Neutrophil (primary cell): ENCODE measurements at regions not wholly inside any gene's neighbourhood (a gene's known extent, or its start where the extent isn't known, plus 50 kb on each side); places are given as distances from the start of the nearest gene placed in this dataset.

Experiments
- H3K27ac ChIP-seq: fragments of 200-600 bp; sonication (generic); 2 replicates; pipeline ENCODE4 v1.5.1; 2016; ENCODE audit warnings: mild to moderate bottlenecking, moderate library complexity
- H3K27me3 ChIP-seq: fragments of 200-600 bp; sonication (generic); 2 replicates; pipeline ENCODE4 v1.6.0; 2016; ENCODE audit warnings: mild to moderate bottlenecking
- H3K36me3 ChIP-seq: fragments of 200-600 bp; sonication (generic); 2 replicates; pipeline ENCODE4 v1.5.1; 2017
- H3K4me1 ChIP-seq, 2 experiments: fragments of 200-600 bp in 1 of 2; sonication (generic) in 1 of 2; 1 replicate in 1 of 2; 2 replicates in 1 of 2; pipeline versions ENCODE4 v1.5.1 to v1.6.1; 2013 to 2016; ENCODE audit warnings: low read depth in 1 of 2, low read length in 1 of 2, mild to moderate bottlenecking in 1 of 2, moderate library complexity in 1 of 2; ENCODE audit not compliant: control insufficient read depth in 1 of 2, insufficient read depth in 1 of 2
- H3K4me3 ChIP-seq, 2 experiments: fragments of 200-600 bp in 1 of 2; sonication (generic) in 1 of 2; 1 replicate in 1 of 2; 2 replicates in 1 of 2; pipeline ENCODE4 v1.5.1; 2013 to 2016; ENCODE audit warnings: low read depth in 1 of 2, low read length in 1 of 2, mild to moderate bottlenecking in 1 of 2, moderate library complexity in 1 of 2
- H3K9me3 ChIP-seq: fragments of 200-600 bp; sonication (generic); 2 replicates; pipeline ENCODE4 v1.5.1; 2016
- TF ChIP-seq, protein P1 (sequence below): fragments of 200-600 bp; sonication (generic); IDR thresholded peaks from 2 replicates; pipeline ENCODE4 v1.5.1; 2016; ENCODE audit warnings: antibody characterized with exemption

GRCh38 chr11:21944577-21944976 lies 248.3 kb upstream of the ANO5 start:
- H3K27ac ChIP-seq: no peak overlapping the region
- H3K36me3 ChIP-seq: no peaks in the 10 kb centered on the region
- TF ChIP-seq, protein P1, sequence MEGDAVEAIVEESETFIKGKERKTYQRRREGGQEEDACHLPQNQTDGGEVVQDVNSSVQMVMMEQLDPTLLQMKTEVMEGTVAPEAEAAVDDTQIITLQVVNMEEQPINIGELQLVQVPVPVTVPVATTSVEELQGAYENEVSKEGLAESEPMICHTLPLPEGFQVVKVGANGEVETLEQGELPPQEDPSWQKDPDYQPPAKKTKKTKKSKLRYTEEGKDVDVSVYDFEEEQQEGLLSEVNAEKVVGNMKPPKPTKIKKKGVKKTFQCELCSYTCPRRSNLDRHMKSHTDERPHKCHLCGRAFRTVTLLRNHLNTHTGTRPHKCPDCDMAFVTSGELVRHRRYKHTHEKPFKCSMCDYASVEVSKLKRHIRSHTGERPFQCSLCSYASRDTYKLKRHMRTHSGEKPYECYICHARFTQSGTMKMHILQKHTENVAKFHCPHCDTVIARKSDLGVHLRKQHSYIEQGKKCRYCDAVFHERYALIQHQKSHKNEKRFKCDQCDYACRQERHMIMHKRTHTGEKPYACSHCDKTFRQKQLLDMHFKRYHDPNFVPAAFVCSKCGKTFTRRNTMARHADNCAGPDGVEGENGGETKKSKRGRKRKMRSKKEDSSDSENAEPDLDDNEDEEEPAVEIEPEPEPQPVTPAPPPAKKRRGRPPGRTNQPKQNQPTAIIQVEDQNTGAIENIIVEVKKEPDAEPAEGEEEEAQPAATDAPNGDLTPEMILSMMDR: no peak
- H3K9me3 ChIP-seq: no peaks in the 10 kb centered on the region
- H3K4me3 ChIP-seq: no peak overlapping the region
- H3K4me1 ChIP-seq: no peaks in the 10 kb centered on the region
- H3K27me3 ChIP-seq: no peaks in the 10 kb centered on the region

- Histone ChIP-seq H3K4me3 (no peak overlapping the region), H3K9me3 (no peaks in the 10 kb centered on the region), H3K27me3 (no peaks in the 10 kb centered on the region), H3K4me1 (no peaks in the 10 kb centered on the region), H3K27ac (no peak overlapping the region), H3K36me3 (no peaks in the 10 kb centered on the region)
- TF ChIP-seq, protein P1: no peak
These were observed 244.0 kb upstream of the ANO5 start for GRCh38 chr11:21948876-21949275.

DNA sequence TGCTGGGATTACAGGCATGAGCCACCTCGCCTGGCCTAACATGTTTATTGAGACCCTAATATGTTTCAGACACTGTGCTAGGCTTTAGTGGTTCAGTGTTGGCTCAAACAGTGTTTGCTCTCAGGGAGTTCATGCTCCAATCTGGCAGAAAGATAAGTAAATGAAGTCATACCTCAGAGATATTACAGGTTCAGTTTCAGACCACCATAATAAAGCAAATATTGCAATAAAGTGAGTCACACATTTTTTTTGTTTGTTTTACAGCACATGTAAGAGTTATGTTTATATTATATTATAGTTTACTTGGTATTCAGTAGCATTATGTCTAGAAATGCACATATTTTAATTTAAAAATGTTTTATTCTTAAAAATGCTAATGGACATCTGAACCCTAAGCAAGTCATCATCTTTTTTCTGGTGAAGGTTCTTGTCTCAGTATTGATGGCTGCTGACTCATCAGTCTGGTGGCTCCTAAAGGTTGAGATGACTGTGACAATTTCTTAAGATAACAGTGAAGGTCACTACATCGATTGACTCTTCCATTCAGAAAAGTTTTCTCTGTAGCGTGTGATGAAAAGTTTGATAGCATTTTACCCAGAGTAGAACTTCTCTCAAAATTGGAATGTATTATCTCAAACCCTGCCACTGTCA lies 243.0 kb upstream of the ANO5 start:
- TF ChIP-seq, protein P1: no peak
- H3K4me3 ChIP-seq: no peak overlapping the region
- no peaks in the 10 kb centered on the region for H3K36me3 ChIP-seq
- no peaks in the 10 kb centered on the region for H3K4me1 ChIP-seq
- no peak overlapping the region for H3K27ac ChIP-seq
- no peaks in the 10 kb centered on the region for H3K27me3 ChIP-seq
- H3K9me3 ChIP-seq: no peaks in the 10 kb centered on the region

GRCh38 chr11:21963013-21963412 lies 229.9 kb upstream of the ANO5 start:
- H3K27me3 ChIP-seq: no peaks in the 10 kb centered on the region
- TF ChIP-seq, protein P1: no peak
- no peak overlapping the region for H3K4me3 ChIP-seq
- no peaks in the 10 kb centered on the region for H3K9me3 ChIP-seq
- H3K27ac ChIP-seq: no peak overlapping the region
- H3K4me1 ChIP-seq: no peaks in the 10 kb centered on the region
- H3K36me3 ChIP-seq: no peaks in the 10 kb centered on the region

DNA sequence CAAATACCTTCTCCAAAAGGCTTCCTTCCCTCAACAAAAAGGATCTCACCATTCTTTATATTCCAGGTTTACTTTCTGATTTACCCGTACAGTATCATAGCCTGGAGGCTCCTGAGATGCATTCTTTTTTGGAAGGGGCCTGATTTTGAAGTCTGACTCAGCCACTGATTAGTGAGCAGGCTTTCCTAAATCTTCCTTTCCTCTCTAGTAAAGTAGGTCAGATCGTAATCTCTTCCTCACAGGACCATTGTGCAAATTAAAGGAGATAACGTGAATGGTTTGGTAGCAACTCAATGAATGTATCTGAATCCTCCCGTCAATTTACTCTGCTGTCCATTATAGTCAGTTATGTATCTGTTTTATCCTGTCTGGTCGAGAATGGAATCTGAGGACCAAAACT lies 227.7 kb upstream of the ANO5 start:
- H3K27me3 ChIP-seq: no peaks in the 10 kb centered on the region
- TF ChIP-seq, protein P1: no peak
- no peaks in the 10 kb centered on the region for H3K4me1 ChIP-seq
- H3K4me3 ChIP-seq: no peak overlapping the region
- no peak overlapping the region for H3K27ac ChIP-seq
- H3K36me3 ChIP-seq: no peaks in the 10 kb centered on the region
- no peaks in the 10 kb centered on the region for H3K9me3 ChIP-seq
